ENCODE measurements at regions not wholly inside any gene's neighbourhood (a gene's known extent, or its start where the extent isn't known, plus 50 kb on each side); places are given as distances from the start of the nearest gene placed in this dataset.
"Not testable (repeated sequence)": the region's sequence is repeated elsewhere in the genome, so short reads cannot be mapped to it uniquely, and the experiment has no call there.

DNA sequence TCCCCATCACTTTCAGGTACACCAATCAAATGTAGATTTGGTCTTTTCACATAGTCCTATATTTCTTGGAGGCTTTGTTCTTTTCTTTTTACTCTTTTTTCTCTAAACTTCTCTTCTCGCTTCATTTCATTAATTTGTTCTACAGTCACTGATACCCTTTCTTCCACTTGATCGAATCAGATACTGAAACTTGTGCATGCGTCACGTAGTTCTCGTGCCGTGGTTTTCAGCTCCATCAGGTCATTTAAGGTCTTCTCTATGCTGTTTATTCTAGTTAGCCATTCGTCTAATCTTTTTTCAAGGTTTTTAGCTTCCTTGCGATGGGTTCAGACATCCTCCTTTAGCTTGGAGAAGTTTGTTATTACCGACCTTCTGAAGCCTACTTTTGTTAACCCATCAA, 70.6 kb downstream of the DLEU7 start:
- TF ChIP-seq, protein P1, sequence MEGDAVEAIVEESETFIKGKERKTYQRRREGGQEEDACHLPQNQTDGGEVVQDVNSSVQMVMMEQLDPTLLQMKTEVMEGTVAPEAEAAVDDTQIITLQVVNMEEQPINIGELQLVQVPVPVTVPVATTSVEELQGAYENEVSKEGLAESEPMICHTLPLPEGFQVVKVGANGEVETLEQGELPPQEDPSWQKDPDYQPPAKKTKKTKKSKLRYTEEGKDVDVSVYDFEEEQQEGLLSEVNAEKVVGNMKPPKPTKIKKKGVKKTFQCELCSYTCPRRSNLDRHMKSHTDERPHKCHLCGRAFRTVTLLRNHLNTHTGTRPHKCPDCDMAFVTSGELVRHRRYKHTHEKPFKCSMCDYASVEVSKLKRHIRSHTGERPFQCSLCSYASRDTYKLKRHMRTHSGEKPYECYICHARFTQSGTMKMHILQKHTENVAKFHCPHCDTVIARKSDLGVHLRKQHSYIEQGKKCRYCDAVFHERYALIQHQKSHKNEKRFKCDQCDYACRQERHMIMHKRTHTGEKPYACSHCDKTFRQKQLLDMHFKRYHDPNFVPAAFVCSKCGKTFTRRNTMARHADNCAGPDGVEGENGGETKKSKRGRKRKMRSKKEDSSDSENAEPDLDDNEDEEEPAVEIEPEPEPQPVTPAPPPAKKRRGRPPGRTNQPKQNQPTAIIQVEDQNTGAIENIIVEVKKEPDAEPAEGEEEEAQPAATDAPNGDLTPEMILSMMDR (conservative IDR thresholded peaks at IDR 0.05; ENCODE audit: low read depth, low read length), result not testable (repeated sequence)
- TF ChIP-seq RFX5 (IDR thresholded peaks at IDR 0.05; ENCODE audit: low read depth, low read length); CHD1 (IDR thresholded peaks at IDR 0.05; ENCODE audit: low read depth, low read length); RAD21 (IDR thresholded peaks at IDR 0.05; ENCODE audit: low read length); MAFK (IDR thresholded peaks at IDR 0.05; ENCODE audit: low read depth, low read length); POLR2A (IDR thresholded peaks at IDR 0.05; ENCODE audit: low read depth, low read length); MXI1 (IDR thresholded peaks at IDR 0.05; ENCODE audit: borderline replicate concordance, low read depth, low read length); SMC3 (IDR thresholded peaks at IDR 0.05; ENCODE audit: low read depth, low read length); MAZ (IDR thresholded peaks at IDR 0.05; ENCODE audit: borderline replicate concordance, low read depth, low read length): not testable (repeated sequence)
